A549 (cell line): ENCODE measurements at regions not wholly inside any gene's neighbourhood (a gene's known extent, or its start where the extent isn't known, plus 50 kb on each side); places are given as distances from the start of the nearest gene placed in this dataset.

ENCODE experiments used
- ATAC-seq, 2 experiments: fragments of 200-7000 bp in 1 of 2; fragments of >200 bp in 1 of 2; cut with Nextera tagmentation in 1 of 2; cut with Tn5 transposase in 1 of 2; 3 replicates each; pipeline versions ENCODE4 v1.8.0 to v1.9.1; 2018 to 2020; ENCODE audit warnings: mild to moderate bottlenecking in 1 of 2, moderate library complexity in 1 of 2
- CTCF ChIA-PET: fragments of 300-600 bp; sonication (Branson Sonifier 250); formaldehyde crosslinking; extraction: SDS; loops from one replicate; lab custom pipeline; 2021; ENCODE audit warnings: antibody characterized with exemption, inconsistent platforms; lab: Yijun Ruan, JAX
- POLR2A ChIA-PET: fragments of 350-600 bp; formaldehyde crosslinking; extraction: SDS; loops from one replicate; lab custom pipeline; 2021; ENCODE audit warnings: antibody characterized with exemption, inconsistent platforms; lab: Yijun Ruan, JAX
- DNase-seq, 2 experiments: peaks; one replicate each; pipeline versions ENCODE4 v3.0.0 to v3.0.0-alpha.2; 2011 to 2016; ENCODE audit warnings: low read depth in 1 of 2, low spot score in 1 of 2
- FAIRE-seq: peaks from 2 replicates; lab custom pipeline; 2011; peaks lifted over from hg19 to GRCh38; lab: Jason Lieb, UNC
- H3K27ac ChIP-seq, 2 experiments: fragments of >200 bp; sonication (Bioruptor Twin); formaldehyde crosslinking; 3 replicates each; pipeline ENCODE4 v1.5.1; 2016 to 2017
- H3K4me1 ChIP-seq: fragments of >200 bp; sonication (Bioruptor Twin); formaldehyde crosslinking; 3 replicates; pipeline ENCODE4 v1.6.1; 2016
- H3K4me2 ChIP-seq: fragments of >200 bp; sonication (Bioruptor Twin); formaldehyde crosslinking; 3 replicates; pipeline ENCODE4 v1.6.1; 2016
- H3K4me3 ChIP-seq: fragments of >200 bp; sonication (Bioruptor Twin); formaldehyde crosslinking; 3 replicates; pipeline ENCODE4 v1.5.1; 2016
- H3K9me3 ChIP-seq: fragments of >200 bp; sonication (Bioruptor Twin); formaldehyde crosslinking; 3 replicates; pipeline ENCODE4 v1.6.1; 2016
- CBX2 ChIP-seq: fragments of 200-600 bp; sonication (generic); IDR thresholded peaks from 2 replicates; pipeline ENCODE4 v1.6.1; 2016; ENCODE audit warnings: low read depth, mild to moderate bottlenecking, borderline replicate concordance
- CBX8 ChIP-seq: fragments of 200-600 bp; sonication (generic); IDR thresholded peaks from 2 replicates; pipeline ENCODE4 v1.6.1; 2016
- CHD2 ChIP-seq: fragments of 150-350 bp; IDR thresholded peaks from 2 replicates; pipeline ENCODE4 v1.6.1; 2014; ENCODE audit warnings: low read length; ENCODE audit not compliant: partially characterized antibody
- CHD4 ChIP-seq: fragments of 200-600 bp; sonication (generic); IDR thresholded peaks from 2 replicates; pipeline ENCODE4 v1.6.1; 2016; ENCODE audit warnings: antibody characterized with exemption, mild to moderate bottlenecking, borderline replicate concordance
- EHF ChIP-seq: fragments of 250-450 bp; sonication (Bioruptor Pico); IDR thresholded peaks from 2 replicates; pipeline ENCODE4 v1.5.0; 2020; ENCODE audit warnings: mild to moderate bottlenecking
- EHMT2 ChIP-seq: fragments of 200-600 bp; sonication (generic); IDR thresholded peaks from 2 replicates; pipeline ENCODE4 v1.6.1; 2016; ENCODE audit warnings: antibody characterized with exemption, low read depth, mild to moderate bottlenecking, moderate library complexity
- EP300 ChIP-seq, 2 experiments: fragments of >200 bp; sonication (Bioruptor Twin); formaldehyde crosslinking; IDR thresholded peaks; 2 replicates in 1 of 2; 3 replicates in 1 of 2; pipeline ENCODE4 v1.6.1; 2016 to 2017
- ESRRA ChIP-seq: fragments of 150-350 bp; IDR thresholded peaks from 2 replicates; pipeline ENCODE4 v1.6.1; 2014; ENCODE audit warnings: mild to moderate bottlenecking, low read length, borderline replicate concordance
- FOSL2 ChIP-seq, 2 experiments: fragments of 450-650 bp in 1 of 2; fragments of >200 bp in 1 of 2; sonication (Bioruptor Twin) in 1 of 2; formaldehyde crosslinking; IDR thresholded peaks; 2 replicates each; pipeline versions ENCODE4 v1.5.0 to v1.6.1; 2016 to 2020; ENCODE audit warnings: mild to moderate bottlenecking in 1 of 2, moderate library complexity in 1 of 2
- FOXS1 ChIP-seq: fragments of 250-450 bp; sonication (Bioruptor Pico); IDR thresholded peaks from 2 replicates; pipeline ENCODE4 v1.5.0; 2020; ENCODE audit warnings: mild to moderate bottlenecking, moderate library complexity
- GATA3 ChIP-seq: IDR thresholded peaks from 2 replicates; pipeline ENCODE4 v1.6.1; 2012; ENCODE audit warnings: borderline replicate concordance
- HDAC2 ChIP-seq: fragments of 200-600 bp; sonication (generic); IDR thresholded peaks from 2 replicates; pipeline ENCODE4 v1.6.1; 2016
- JUN ChIP-seq, 2 experiments: fragments of >200 bp; sonication (Bioruptor Twin); formaldehyde crosslinking; IDR thresholded peaks; 2 replicates in 1 of 2; 3 replicates in 1 of 2; pipeline ENCODE4 v1.6.1; 2016 to 2017
- KDM5A ChIP-seq: fragments of 200-600 bp; sonication (generic); IDR thresholded peaks from 2 replicates; pipeline ENCODE4 v1.6.1; 2016; ENCODE audit warnings: antibody characterized with exemption, mild to moderate bottlenecking
- MAZ ChIP-seq: fragments of 150-350 bp; IDR thresholded peaks from 2 replicates; pipeline ENCODE4 v1.6.1; 2014; ENCODE audit warnings: antibody characterized with exemption, low read depth, low read length, borderline replicate concordance
- MYC ChIP-seq: IDR thresholded peaks from 2 replicates; pipeline ENCODE4 v1.6.1; 2012; ENCODE audit warnings: mild to moderate bottlenecking, inconsistent platforms, low read length, improper control_type of control experiment, borderline replicate concordance
- NFE2L2 ChIP-seq: fragments of 150-350 bp; conservative IDR thresholded peaks from 2 replicates; pipeline ENCODE4 v1.6.1; 2014; ENCODE audit warnings: low read length
- NPAS2 ChIP-seq: fragments of 250-450 bp; sonication (Bioruptor Pico); IDR thresholded peaks from 2 replicates; pipeline ENCODE4 v1.8.0; 2022; ENCODE audit warnings: mild to moderate bottlenecking, moderate library complexity, borderline replicate concordance
- NR3C1 ChIP-seq: fragments of >200 bp; sonication (Bioruptor Twin); formaldehyde crosslinking; IDR thresholded peaks from 3 replicates; pipeline ENCODE4 v1.6.1; 2017
- POLR2A ChIP-seq: IDR thresholded peaks from 2 replicates; pipeline ENCODE4 v1.6.1; 2012; ENCODE audit warnings: mild to moderate bottlenecking, low read length
- POLR2AphosphoS2 ChIP-seq: conservative IDR thresholded peaks from 2 replicates; pipeline ENCODE4 v1.6.1; 2012; ENCODE audit warnings: low read length, improper control_type of control experiment, inconsistent platforms
- RAD21 ChIP-seq, 2 experiments: fragments of >200 bp in 1 of 2; sonication (Bioruptor Twin) in 1 of 2; formaldehyde crosslinking in 1 of 2; IDR thresholded peaks in 1 of 2; conservative IDR thresholded peaks in 1 of 2; 2 replicates in 1 of 2; 3 replicates in 1 of 2; pipeline ENCODE4 v1.6.1; 2012 to 2018; ENCODE audit warnings: inconsistent platforms in 1 of 2
- RFX5 ChIP-seq: fragments of 450-650 bp; IDR thresholded peaks from 2 replicates; pipeline ENCODE4 v1.7.1; 2014; ENCODE audit warnings: antibody characterized with exemption, mild to moderate bottlenecking, moderate library complexity
- TFCP2L1 ChIP-seq: fragments of 250-450 bp; sonication (Bioruptor Pico); IDR thresholded peaks from 2 replicates; pipeline ENCODE4 v1.5.0; 2021; ENCODE audit warnings: mild to moderate bottlenecking
- TP53 ChIP-seq: fragments of 250-450 bp; sonication (Bioruptor Pico); IDR thresholded peaks from 2 replicates; pipeline ENCODE4 v1.5.0; 2021; ENCODE audit warnings: mild to moderate bottlenecking, moderate library complexity
- ZC3H11A ChIP-seq: fragments of 450-650 bp; IDR thresholded peaks from 2 replicates; pipeline ENCODE4 v1.6.1; 2014; ENCODE audit warnings: antibody characterized with exemption, mild to moderate bottlenecking
- ZFP36 ChIP-seq: fragments of 450-650 bp; IDR thresholded peaks from 2 replicates; pipeline ENCODE4 v1.6.1; 2014; ENCODE audit warnings: borderline replicate concordance; ENCODE audit not compliant: partially characterized antibody
- ZNF302 ChIP-seq: fragments of 250-450 bp; sonication (Bioruptor Pico); IDR thresholded peaks from 2 replicates; pipeline ENCODE4 v1.9.0; 2021; ENCODE audit warnings: inconsistent platforms, mild to moderate bottlenecking, moderate library complexity
- ZSCAN20 ChIP-seq: fragments of 250-450 bp; sonication (Bioruptor Pico); IDR thresholded peaks from 2 replicates; pipeline ENCODE4 v1.8.0; 2022; ENCODE audit warnings: mild to moderate bottlenecking, moderate library complexity
- WGBS: methylation state at CpG from one replicate; pipeline ENCODE4 v1.1.6; 2017; ENCODE audit errors: missing lambda C conversion rate; 5-methylcytosine and 5-hydroxymethylcytosine counted together
- TF ChIP-seq, protein P1 (sequence below): fragments of 250-450 bp; sonication (Bioruptor Pico); IDR thresholded peaks from 2 replicates; pipeline ENCODE4 v1.5.0; 2020; ENCODE audit warnings: low read depth, mild to moderate bottlenecking, moderate library complexity
- TF ChIP-seq, protein P2 (sequence below): fragments of >200 bp; sonication (Bioruptor Twin); formaldehyde crosslinking; IDR thresholded peaks from 3 replicates; pipeline ENCODE4 v1.5.1; 2016

DNA sequence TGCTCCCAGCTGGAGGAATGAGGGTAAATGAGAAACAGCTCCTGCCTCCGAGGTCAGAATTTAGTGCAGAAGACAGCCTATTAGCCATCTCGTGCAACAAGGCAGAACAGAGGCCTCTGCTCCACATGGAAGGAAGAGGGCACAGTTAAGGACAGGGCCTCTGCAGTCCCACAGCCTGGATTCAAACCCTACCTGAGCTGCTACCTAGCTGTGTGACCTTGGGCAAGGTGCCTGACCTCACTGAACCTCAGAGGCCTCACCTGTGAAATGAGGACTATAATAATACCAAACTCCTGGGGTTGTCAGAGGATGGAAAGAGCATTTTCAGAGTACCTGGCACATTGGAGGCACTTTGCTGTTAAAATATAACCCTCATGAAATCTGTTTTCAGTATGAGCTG is 285.7 kb upstream of the CTNNB1 start (continued):
- no peak for TF ChIP-seq ESRRA

DNA sequence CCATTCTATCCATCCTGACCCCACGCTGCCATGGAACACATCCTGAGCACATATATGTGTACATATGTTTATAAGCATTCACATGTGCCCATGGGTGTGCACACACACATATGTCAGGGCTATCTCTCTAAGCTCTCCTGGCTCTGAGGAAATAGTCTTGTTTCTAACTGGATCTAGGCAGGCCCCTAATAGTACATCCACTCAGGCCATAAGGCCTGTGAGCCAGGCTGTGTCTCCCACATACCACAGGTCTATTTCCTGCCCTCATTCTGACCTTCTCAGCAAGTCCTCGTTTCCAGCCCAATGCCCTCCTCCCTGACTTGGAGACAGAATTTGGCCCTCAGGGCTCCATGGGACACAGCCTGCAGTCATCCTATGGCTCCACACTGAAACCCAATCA is 284.8 kb upstream of the CTNNB1 start:
- ATAC-seq, result no peak
- no peak overlapping the region for H3K4me2 ChIP-seq
- TF ChIP-seq NR3C1 (no peak), RFX5 (no peak), EP300 (IDR thresholded peaks at IDR 0.05) (no peak), ZSCAN20 (CRISPR knock-in tag) (no peak), ESRRA (no peak), FOXS1 (no peak)
- TF ChIP-seq, all 56 proteins: peak for 0
- POLR2A ChIA-PET, result interaction anchor here (1.4 kb wide), 1 partner anchor 285 kb away, joined by 3 read pairs; the partner anchor contains the start of gene CTNNB1
- no peaks in the 10 kb centered on the region for H3K9me3 ChIP-seq
- FAIRE-seq (no peak), DNase-seq (no peak)
- CTCF ChIA-PET, result interaction anchor here (0.7 kb wide), 1 partner anchor 19 kb away, joined by 3 read pairs; no protein-coding TSS in a partner anchor
- H3K4me3 ChIP-seq, result no peak overlapping the region
- WGBS, result 42% methylated on average over 1 of the region's 2 CpGs
- peaks cover 19% of the 10 kb centered on the region for H3K4me1 ChIP-seq
- no peak overlapping the region for H3K27ac ChIP-seq

DNA sequence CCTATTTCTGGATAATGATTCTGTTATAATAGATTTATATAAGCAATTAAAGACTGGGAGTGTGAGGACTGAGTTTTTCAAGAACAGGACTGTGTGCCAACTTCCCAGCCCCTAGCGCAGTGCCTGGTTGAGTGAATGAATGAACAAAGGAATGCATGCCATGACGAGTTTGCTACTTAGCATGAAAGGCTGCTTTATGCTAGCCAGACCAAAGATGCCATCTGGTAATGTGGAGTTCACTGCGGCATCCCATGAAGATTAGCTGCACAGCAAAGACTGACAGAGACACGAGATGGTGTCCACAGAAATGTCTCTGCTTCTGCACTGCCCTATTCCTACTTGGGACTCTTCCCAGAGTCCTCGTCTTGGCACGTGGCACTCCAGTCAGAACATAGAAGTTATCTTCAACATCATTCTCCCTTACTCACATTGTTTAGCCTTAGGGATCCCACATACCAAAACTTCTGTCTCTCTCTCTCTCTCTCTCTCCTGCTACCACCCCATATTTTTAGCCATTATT is 283.9 kb upstream of the CTNNB1 start:
- CTCF ChIA-PET, result interaction anchor here (1.3 kb wide), 1 partner anchor 14 kb away, joined by 3 read pairs; no protein-coding TSS in a partner anchor

DNA sequence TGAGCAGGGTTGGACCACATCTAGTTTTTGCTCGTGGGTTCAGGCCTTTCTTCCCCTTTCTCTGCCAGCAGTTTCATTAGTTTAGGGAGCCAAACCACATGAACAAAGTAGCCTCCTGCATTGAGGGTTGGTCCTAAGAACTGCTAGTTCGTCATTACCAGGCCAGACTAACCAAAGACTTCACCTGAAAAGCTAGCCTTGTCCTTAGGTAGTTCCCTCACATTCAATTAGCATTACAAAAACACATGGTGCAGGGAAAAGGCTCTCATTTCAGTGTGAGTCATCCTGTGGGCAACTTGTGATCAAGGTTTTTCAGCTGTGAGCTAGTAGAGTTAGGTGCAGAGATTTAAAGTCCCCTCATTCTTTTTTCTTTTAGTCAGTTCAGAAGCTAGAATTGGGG is 279.3 kb upstream of the CTNNB1 start:
- 21% methylated on average over 2 of the region's 2 CpGs for WGBS

More for the DNA sequence above, 283.9 kb upstream of the CTNNB1 start:
- Histone ChIP-seq H3K4me1 (peaks cover 19% of the 10 kb centered on the region), H3K4me3 (no peak overlapping the region), H3K4me2 (no peak overlapping the region), H3K9me3 (no peaks in the 10 kb centered on the region), H3K27ac (no peak overlapping the region)
- DNase-seq, result no peak
- POLR2A ChIA-PET, result interaction anchor here (1.5 kb wide), 1 partner anchor 284 kb away, joined by 3 read pairs; the partner anchor contains the start of gene CTNNB1
- TF ChIP-seq POLR2AphosphoS2, result no peak
- TF ChIP-seq CHD2, result no peak
- TF ChIP-seq RAD21 (conservative IDR thresholded peaks at IDR 0.05 in 1 of 2, IDR thresholded peaks at IDR 0.05 in 1 of 2), result no peak
- no peak for TF ChIP-seq GATA3
- no peak for ATAC-seq
- WGBS, result 58% methylated on average over 6 of the region's 6 CpGs
- FAIRE-seq, result no peak

DNA sequence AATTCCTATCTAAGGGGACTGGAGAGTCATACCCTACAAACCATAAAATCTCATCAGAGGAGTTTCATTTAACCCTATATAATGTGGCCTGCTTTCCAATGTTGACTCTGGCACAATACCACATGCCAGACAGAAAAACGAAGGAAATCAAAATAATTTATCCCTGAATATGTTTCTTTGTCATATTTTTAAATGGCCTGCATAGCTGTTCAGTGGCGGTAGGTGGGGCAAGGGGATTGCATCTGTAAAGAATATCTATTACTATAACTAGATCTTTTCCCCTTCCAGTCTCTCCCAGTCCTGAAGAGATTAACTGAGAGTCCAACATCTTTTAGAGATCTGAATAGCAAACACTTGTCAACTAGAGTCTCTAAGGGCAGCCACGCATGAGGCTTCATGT is 278.1 kb upstream of the CTNNB1 start:
- Histone ChIP-seq H3K9me3 (peaks cover 4% of the 10 kb centered on the region; the same call in 1 of the 3 replicates), H3K4me2 (no peak overlapping the region), H3K4me1 (0 out of 3 replicates have a peak, but pooled peaks cover 4% of the 10 kb centered on the region), H3K27ac (no peak overlapping the region), H3K4me3 (no peak overlapping the region)
- CTCF ChIA-PET, result no interaction called here
- DNase-seq (no peak), ATAC-seq (no peak), FAIRE-seq (no peak)
- POLR2A ChIA-PET, result no interaction called here
- 60% methylated on average over 3 of the region's 3 CpGs for WGBS
- TF ChIP-seq, protein P1, sequence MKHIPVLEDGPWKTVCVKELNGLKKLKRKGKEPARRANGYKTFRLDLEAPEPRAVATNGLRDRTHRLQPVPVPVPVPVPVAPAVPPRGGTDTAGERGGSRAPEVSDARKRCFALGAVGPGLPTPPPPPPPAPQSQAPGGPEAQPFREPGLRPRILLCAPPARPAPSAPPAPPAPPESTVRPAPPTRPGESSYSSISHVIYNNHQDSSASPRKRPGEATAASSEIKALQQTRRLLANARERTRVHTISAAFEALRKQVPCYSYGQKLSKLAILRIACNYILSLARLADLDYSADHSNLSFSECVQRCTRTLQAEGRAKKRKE, result no peak
- no peak for TF ChIP-seq EHF (CRISPR knock-in tag)
- no peak for TF ChIP-seq JUN (IDR thresholded peaks at IDR 0.05)
- no peak for TF ChIP-seq RAD21 (conservative IDR thresholded peaks at IDR 0.05 in 1 of 2, IDR thresholded peaks at IDR 0.05 in 1 of 2)
- TF ChIP-seq ZC3H11A, result no peak
- TF ChIP-seq HDAC2, result no peak
- TF ChIP-seq GATA3, result no peak
- TF ChIP-seq CBX2, result no peak
- no peak for TF ChIP-seq CHD4
- no peak for TF ChIP-seq EHMT2
- TF ChIP-seq, protein P2, sequence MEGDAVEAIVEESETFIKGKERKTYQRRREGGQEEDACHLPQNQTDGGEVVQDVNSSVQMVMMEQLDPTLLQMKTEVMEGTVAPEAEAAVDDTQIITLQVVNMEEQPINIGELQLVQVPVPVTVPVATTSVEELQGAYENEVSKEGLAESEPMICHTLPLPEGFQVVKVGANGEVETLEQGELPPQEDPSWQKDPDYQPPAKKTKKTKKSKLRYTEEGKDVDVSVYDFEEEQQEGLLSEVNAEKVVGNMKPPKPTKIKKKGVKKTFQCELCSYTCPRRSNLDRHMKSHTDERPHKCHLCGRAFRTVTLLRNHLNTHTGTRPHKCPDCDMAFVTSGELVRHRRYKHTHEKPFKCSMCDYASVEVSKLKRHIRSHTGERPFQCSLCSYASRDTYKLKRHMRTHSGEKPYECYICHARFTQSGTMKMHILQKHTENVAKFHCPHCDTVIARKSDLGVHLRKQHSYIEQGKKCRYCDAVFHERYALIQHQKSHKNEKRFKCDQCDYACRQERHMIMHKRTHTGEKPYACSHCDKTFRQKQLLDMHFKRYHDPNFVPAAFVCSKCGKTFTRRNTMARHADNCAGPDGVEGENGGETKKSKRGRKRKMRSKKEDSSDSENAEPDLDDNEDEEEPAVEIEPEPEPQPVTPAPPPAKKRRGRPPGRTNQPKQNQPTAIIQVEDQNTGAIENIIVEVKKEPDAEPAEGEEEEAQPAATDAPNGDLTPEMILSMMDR, result no peak
- no peak for TF ChIP-seq TP53 (CRISPR knock-in tag)
- no peak for TF ChIP-seq POLR2A
- no peak for TF ChIP-seq ZFP36
- no peak for TF ChIP-seq NFE2L2
- no peak for TF ChIP-seq POLR2AphosphoS2
- no peak for TF ChIP-seq TFCP2L1

More for the DNA sequence above, 279.3 kb upstream of the CTNNB1 start:
- ChIA-PET POLR2A (no interaction called here), CTCF (interaction anchor here (0.9 kb wide), 1 partner anchor 336 kb away, joined by 3 read pairs; no protein-coding TSS in a partner anchor)
- TF ChIP-seq CHD2 (no peak), NPAS2 (CRISPR knock-in tag) (no peak), MYC (no peak), KDM5A (no peak), MAZ (no peak), ZNF302 (no peak), POLR2AphosphoS2 (no peak), JUN (IDR thresholded peaks at IDR 0.05) (no peak), CBX8 (no peak), NFE2L2 (no peak), ZSCAN20 (CRISPR knock-in tag) (no peak), FOSL2 (IDR thresholded peaks at IDR 0.05) (no peak), FOSL2 (CRISPR knock-in tag; IDR thresholded peaks at IDR 0.05) (no peak)
- no peak overlapping the region for H3K4me3 ChIP-seq
- FAIRE-seq (no peak), DNase-seq (no peak), ATAC-seq (no peak)
- H3K9me3 ChIP-seq, result peaks cover 4% of the 10 kb centered on the region; the same call in 1 of the 3 replicates
- H3K4me1 ChIP-seq, result 0 out of 3 replicates have a peak, but pooled peaks cover 4% of the 10 kb centered on the region
- no peak overlapping the region for H3K4me2 ChIP-seq
- H3K27ac ChIP-seq, result no peak overlapping the region
